Hypothalamus (tissue), 51 donors: ENCODE measurements at regions not wholly inside any gene's neighbourhood (a gene's known extent, or its start where the extent isn't known, plus 50 kb on each side); places are given as distances from the start of the nearest gene placed in this dataset.
"Not testable (repeated sequence)": the region's sequence is repeated elsewhere in the genome, so short reads cannot be mapped to it uniquely, and the experiment has no call there.

Source experiments
- DNase-seq, 51 donors: peaks; one replicate each; lab custom pipeline; 2025; lab: John Stamatoyannopoulos, UW

DNA sequence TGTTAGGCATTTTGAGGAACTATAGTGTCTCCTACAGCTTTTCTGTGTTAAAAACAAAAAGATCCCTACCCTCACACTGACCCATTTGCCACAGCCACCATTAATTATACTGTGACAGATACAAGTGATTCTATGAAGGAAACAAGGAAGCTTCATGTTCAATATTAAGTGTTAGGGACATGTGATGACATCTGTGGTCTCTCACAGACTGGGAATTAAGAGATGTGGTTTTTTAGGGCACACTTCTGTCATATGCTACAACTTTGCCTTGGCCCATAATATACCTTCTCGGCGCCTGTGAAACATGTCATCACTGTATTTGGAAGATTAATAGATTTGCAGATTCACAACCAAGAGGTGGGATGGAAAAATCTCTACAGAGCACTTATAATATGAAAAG lies 102.9 kb upstream of the TCF21 start:
- DNase-seq, result no peak

DNA sequence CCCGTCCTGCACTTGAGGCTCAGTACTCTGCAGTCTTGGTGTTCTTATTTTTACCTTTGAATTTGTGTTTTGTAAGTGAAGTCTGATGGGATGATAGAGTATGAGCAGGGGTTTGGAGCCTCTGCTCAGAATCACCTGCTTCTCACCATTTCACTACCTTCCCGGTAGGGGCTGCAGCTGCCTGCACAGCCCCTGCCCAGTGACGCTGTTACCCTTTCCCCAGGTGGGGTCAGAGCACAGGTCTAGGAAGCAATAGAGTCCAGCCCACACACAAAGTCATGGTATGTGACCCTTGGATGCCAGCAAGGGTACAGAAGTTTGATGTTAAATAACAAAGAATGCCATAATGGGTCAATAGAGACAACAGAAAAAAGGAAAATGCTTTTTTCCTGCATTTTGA lies 101.8 kb upstream of the TCF21 start:
- DNase-seq, result no peak

DNA sequence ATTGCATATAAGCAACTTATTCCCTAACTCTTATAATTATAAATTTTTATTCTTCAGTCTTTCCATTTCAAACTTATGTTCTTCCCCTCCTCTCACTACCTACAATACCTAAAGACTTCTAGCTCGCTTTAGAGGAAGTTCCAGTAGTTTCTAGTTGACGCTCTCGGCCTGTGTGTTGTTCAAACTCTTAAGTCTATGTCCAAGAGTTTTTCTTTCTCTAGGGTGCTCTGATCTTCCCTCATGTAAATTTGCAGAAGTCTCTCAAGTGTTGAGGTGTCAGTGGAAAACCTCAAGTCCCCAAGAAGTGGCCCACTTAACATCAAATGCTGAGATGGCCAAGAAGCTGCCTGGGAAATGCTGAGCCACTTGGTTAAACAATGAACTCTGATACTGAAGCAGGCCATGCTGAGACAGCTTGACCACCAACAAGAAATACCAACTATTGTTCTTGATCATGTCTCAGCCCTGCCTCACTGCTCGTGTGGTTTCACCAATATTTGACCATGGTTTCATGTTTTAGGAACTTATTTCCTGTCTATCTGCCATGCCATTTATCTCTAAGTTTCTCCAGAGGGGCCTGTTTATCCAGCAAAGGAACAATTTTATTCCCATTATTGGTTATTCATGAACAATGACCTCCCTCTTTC lies 100.9 kb upstream of the TCF21 start:
- DNase-seq, result no peak

DNA sequence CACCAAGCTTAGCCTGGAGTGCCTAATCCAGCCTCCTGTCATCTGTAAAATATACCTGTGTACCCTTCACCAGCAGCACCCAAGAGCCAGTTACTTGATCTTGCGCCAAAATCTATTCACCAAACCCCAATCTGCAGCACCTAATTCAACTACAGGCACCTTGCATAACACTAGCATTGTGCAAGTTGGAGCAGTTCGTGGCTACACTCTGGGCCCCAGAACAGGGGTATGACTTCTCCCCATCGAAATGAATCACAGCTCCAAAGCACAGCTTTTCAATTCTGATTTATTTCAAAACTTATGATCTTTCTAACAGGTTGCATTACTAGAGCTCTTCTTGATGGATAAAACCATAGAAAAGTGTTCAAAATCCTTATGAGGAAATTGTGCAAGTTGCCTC lies 100.4 kb upstream of the TCF21 start:
- DNase-seq, result no peak

DNA sequence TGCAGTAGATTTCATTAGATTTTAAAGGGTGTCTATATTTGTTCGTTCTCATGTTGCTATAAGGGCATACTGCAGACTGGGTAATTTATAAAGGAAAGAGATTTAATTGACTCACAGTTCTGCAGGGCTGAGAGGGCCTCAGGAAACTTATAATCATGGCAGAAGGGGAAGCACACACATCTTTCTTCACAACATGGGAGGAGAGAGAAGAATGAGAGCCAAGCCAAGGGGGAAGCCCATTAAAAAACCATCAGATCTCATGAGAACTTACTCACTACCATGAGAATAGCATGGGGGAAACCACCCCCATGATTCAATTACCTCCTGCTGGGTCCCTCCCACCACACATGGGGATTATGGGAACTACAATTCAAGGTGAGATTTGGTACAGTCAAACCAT lies 99.5 kb upstream of the TCF21 start:
- DNase-seq, result not testable (repeated sequence)

DNA sequence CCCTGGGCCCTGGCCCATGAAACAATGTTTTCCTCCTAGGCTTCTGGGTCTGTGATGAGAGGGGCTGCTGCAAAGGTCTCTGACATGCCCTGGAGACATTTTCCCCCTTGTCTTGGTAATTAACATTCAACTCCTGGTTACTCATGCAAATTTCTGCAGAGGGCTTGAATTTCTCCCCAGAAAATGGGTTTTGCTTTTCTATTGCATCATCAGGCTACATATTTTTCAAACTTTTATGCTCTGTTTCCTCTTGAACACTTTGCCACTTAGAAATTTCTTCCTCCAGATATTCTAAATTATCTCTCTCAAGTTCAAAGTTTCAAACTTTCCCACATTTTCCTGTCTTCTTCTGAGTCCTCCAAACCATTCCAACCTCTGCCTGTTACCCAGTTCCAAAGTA lies 98.2 kb upstream of the TCF21 start:
- DNase-seq, result not testable (repeated sequence)

DNA sequence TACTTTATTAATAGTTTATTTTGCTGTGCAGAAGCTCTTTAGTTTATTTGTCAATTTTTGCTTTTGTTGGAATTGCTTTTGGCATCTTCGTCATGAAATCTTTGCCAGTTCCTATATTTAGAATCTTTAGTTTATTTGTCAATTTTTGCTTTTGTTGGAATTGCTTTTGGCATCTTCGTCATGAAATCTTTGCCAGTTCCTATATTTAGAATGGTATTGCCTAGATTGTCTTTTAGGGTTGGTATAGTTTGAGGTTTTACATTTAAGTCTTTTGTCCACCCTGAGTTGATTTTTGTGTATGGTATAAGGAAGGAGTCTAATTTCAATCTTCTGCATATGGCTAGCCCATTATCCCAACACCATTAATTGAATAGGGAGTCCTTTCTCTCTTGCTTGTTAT lies 93.9 kb upstream of the TCF21 start:
- not testable (repeated sequence) for DNase-seq

DNA sequence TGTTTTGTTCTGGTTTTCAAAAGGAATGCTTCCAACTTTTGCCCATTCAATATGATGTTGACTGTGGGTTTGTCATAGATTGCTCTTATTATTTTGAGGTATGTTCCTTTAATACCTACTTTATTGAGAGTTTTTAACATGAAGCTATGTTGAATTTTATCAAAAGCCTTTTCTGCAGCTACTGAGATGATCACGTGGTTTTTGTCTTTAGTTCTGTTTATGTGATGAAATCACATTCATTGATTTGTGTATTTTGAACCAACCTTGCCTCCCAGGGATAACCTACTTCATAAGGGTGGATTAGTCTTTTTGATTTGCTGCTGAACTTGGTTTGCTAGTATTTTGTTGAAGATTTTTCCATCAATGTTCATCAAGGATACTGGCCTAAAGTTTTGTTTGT lies 92.7 kb upstream of the TCF21 start:
- no peak for DNase-seq

DNA sequence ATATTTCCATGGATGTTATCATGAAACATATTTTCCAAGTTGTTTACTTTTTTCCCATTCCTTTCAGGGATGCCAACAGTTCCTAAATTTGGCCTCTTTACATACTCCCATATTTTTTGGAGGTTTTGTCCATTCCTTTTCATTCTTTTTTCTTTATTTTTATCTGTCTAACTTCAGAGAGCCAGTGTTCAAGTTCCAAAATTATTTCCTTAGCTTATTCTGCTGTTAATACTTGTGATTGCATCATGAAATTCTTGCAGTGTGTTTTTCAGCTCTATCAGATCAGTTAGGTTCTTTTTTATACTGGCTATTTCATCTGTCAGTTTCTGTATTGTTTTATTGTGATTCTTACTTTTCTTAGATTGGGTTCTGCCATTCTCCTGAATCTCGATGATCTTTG lies 89.9 kb upstream of the TCF21 start:
- no peak for DNase-seq

DNA sequence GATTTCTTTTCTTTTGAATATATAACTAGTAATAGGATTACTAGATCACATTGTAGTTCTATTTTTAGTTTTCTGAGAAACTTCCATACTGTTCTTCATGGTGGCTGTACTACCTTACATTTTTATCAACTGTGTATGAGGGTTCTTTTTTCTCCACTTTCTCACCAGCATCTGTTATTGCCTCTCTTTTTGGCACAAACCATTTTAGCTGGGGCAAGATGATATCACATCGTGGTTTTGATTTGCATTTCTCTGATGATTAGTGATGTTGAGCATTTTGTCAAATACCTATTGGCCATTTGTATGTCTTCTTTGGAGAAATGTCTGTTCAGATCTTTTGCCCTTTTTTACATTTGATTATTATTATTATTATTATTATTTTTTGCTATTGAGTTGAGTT lies 86.1 kb upstream of the TCF21 start:
- no peak for DNase-seq

DNA sequence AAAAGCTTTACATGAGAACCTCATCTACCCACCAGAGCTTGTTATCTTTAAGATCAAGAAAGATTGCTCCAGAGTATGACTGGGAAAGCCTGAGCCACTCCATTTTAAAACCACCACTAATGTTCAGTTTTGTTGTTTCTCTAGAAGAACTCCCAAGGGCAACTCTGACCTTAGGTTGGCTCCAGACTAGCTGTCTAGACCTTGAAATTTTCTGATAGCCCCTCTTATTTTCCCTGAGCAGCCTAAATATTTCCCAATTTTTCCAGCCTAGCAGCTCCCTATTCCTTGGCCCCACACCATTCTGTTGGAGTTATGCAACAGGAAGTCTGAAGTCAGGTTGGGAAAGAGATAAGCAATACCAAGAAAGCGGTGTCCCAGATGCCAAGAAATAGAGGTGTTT lies 84.6 kb upstream of the TCF21 start:
- DNase-seq, result no peak

DNA sequence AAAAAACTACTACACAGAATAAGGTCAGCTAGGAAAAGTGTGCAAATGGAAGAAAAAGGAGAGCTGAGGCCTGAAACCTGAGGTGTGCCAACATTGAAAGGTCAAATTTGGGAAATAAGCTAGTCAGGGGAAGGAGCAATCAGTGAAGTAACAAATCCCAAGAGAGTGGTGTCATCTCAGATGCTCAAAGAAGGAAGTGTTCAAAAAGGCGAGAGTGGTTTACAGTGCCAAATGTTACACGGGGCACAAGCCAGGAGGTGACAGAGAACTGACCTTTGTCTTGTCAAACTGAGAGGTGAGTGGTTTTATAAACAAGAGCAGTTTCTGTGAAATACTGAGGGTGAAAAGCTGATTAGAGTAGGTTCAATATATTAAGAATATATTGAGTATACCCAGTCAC lies 83.0 kb upstream of the TCF21 start:
- no peak for DNase-seq

DNA sequence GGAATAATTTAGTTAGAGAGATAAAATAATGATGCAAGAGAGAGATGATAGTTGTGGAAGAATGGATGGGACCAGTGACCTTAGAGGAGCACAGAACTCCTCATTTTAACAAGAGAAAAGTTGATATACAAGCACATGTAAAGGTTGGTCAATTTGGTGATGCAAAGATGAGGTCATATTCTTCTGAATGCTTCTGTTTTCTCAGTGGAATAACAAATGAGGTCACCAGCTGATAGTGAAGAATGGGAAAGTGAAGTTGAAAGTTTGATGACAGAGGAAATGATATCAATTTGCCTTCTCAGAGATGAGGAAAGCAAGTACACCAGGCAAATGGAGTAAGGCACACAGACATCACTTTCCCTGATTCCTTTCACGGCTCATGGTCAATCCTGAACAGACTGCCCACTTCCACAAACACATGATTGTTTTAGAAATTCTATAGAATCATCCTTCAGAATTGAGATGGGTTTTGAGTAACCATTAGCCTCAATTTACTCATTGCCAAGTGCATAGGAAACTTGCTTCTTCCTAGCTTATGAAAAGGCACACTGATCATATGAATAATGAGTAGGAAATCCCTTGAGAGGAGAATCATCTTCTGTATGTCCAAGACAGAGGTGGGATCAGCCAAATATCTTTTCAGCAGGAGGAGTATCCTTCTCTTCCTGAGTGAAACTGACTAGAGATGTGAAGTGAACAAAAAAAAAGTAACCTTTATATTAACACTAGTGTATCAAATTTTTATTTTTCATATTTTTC lies 82.4 kb upstream of the TCF21 start:
- DNase-seq, result no peak

DNA sequence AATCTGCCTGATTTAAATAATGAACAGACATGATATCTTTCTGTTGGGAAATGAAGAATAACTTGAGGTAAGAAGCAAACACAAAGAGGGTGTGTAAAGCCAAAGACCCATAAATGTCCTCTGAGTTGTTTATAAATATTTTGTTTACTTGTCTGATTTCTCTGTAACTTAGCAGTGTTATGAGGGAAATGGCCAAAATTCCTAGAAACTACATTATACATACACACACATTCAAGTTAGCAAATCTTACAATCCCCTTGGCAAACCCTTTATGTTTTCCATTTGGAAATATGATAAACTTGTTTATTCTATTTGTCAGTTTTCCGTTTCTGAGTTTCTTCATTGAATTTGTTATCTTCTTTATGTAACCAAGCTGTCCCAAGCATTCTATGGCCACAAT lies 81.4 kb upstream of the TCF21 start:
- DNase-seq, result no peak

DNA sequence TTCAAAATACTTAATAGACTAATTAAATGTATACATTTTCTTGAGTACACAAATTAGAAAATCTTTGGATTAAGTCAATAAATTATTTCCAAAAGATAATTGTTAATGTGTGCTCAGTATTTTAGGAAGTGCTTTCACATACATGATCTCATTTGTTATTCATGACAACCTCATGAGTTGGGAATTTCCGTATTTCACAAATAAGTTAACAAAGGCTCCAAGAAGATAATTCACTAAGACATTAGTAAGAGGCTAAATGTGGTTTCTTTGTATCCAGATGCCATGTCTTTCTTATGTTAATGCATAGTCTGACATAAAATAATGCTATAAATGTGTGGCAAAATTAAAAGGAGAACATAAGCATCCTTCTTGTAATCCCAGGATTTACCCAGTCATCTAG lies 79.5 kb upstream of the TCF21 start:
- DNase-seq, result no peak

DNA sequence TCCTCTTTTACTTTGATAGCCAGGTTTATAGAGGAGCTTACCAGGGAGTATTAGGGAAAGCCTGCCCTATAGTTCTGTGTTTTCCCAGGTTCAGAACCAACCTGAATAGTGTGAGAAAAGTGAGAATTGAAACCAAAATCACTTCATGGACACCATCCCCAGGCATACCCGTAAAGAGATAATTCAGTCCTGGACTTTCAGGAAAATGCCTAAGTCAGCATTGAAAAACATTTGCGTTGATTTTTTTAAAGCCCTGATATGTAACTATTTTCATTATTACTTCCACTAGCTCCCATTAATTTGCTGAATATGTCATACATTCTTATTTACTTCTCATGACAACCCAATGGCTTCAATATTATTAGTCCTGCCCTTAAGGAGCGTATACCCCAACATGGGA lies 77.4 kb upstream of the TCF21 start:
- no peak for DNase-seq

DNA sequence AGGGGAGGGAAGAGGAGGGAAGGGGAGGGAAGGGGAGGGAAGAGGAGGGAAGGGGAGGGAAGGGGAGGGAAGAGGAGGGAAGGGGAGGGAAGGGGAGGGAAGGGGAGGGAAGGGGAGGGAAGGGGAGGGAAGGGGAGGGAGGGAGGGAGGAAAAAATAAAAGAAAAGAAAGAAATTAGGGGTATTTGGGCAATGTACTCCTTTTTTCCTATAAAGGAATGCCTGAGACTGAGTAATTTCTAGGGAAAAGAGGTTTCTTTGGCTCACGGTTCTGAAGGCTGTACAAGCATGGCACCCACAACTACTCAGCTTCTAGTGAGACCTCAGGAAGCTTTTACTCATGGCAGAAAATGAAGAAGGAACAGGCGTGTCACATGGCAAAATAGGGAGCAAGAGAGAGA lies 76.5 kb upstream of the TCF21 start:
- not testable (repeated sequence) for DNase-seq

DNA sequence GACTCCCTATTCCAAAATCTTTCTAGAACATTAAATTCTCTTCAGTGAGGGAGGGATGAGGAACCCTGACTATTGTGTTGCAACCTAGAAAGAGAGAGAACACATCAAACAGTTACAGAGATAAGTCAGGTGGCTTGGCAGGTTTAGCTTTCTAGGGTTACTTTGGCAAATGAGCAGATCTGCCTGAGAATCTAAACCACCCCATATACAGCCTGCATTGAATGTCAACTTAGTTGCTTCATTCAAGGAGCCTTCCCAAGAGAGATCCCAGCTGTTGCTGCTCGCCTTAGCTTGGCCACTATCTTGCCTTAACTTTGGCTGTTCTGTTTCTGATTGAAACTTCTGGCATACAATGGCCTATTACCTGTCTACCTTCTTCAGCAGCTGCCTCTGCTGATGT lies 74.7 kb upstream of the TCF21 start:
- DNase-seq, result no peak

DNA sequence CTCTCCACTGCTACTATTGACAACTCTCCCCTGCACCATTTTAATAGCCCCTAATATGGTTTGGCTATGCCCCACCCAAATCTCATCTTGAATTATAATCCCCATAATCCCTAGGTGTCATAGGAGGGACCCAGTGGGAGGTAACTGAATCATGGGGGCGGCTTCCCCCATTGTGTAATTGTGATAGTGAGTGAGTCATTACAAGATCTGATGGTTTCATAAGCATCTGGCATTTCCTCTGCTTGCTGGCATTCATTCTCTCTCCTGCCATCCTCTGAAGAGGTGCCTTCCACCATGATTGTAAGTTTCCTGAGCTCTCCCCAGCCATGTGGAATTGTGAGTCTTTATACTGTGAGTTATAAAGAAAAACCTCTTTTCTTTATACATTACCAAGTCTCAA lies 74.1 kb upstream of the TCF21 start:
- DNase-seq, result no peak

DNA sequence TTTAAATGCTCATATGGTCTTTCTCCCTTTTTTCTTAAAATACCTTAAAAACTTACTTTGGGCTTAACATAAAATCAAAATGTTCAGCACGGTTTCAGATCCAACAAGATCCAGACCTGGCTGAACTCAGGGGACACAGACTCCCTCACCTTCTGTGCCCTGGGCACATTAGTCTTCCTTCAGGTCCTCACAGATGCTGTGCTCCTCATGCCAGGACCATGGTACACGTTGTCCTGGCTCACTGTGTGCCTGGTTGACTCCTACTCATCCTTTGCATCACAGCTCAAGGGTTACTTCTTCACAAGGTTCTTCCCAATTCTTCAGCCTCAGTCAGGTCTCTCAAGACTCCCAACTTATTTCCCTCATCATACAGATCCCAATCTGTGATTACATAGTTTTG lies 73.6 kb upstream of the TCF21 start:
- no peak for DNase-seq

DNA sequence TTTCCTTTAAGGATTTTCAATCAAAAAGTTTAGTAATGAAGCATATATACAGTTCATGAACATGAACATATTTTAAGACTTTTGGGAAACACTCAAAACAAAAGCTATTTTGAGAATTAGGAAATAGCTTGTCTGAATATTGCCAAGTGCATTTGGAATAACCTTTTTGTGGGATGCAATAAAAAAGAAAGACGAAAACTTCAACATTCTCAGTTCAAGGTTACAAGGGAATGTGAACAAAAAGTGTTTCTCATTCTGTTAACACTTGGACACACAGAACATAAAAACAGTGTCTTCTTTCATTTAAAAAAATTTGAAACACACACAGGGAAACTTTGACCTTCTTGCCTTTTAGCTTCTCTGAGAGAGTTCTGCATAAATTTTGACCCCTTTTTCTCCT lies 72.7 kb upstream of the TCF21 start:
- DNase-seq, result no peak

DNA sequence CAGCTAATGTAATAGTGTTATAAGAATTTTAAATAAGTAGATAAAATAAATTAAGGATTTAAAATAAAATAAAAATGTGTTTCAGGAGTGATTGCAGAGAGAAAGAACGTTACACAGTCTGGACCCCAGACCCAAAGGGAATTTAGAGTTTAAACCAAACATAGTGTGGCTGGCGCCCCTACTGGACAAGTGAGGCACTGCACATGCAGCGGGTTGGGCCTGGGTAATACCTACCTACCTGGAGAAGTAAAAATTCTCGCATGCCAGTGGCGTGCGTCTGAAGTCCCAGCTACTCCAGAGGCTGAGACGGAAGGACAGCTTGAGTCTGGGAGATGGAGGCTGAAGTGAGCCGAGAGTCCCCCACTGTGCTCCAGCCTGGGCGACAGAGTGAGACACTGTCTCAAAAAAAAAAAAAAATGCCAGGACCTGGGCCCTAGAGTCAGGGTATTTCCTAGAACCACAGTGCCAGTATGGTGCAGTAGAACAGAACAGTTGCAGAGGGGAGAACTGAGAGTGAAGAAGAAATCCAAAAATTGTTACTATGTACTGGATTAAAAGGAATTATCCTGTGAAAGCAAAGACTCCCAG lies 71.4 kb upstream of the TCF21 start:
- no peak for DNase-seq
